GM12878 (cell line): ENCODE measurements at regions not wholly inside any gene's neighbourhood (a gene's known extent, or its start where the extent isn't known, plus 50 kb on each side); places are given as distances from the start of the nearest gene placed in this dataset.

ENCODE experiments used
- CHD4 ChIP-seq: fragments of 200-600 bp; sonication (generic); IDR thresholded peaks from 2 replicates; pipeline ENCODE4 v1.6.1; 2016; ENCODE audit warnings: mild to moderate bottlenecking
- CTCF ChIP-seq, 3 experiments: IDR thresholded peaks in 2 of 3; conservative IDR thresholded peaks in 1 of 3; 2 replicates each; pipeline ENCODE4 v1.5.1; 2011; ENCODE audit warnings: low read depth in 3 of 3, low read length in 3 of 3, mild to moderate bottlenecking in 3 of 3, control low read depth in 2 of 3, moderate library complexity in 2 of 3, inconsistent platforms in 1 of 3, mixed read lengths in 1 of 3; ENCODE audit not compliant: control insufficient read depth in 2 of 3, insufficient read depth in 1 of 3; ENCODE audit errors: extremely low read depth in 1 of 3
- HDAC2 ChIP-seq: fragments of 200-600 bp; sonication (generic); IDR thresholded peaks from 2 replicates; pipeline ENCODE4 v1.6.1; 2017
- JUNB ChIP-seq: IDR thresholded peaks from 2 replicates; pipeline ENCODE4 v1.6.1; 2016; ENCODE audit warnings: antibody characterized with exemption, mild to moderate bottlenecking
- MTA2 ChIP-seq: fragments of 450-650 bp; IDR thresholded peaks from 2 replicates; pipeline ENCODE4 v1.6.1; 2016; ENCODE audit warnings: low read depth, mild to moderate bottlenecking, moderate library complexity
- MTA3 ChIP-seq: IDR thresholded peaks from 2 replicates; pipeline ENCODE4 v1.6.1; 2012; ENCODE audit warnings: low read length, inconsistent platforms, borderline replicate concordance
- POLR2A ChIP-seq: IDR thresholded peaks from 2 replicates; pipeline ENCODE4 v1.6.1; 2011; ENCODE audit warnings: low read depth, mild to moderate bottlenecking, low read length
- POLR2AphosphoS5 ChIP-seq: IDR thresholded peaks from 2 replicates; pipeline ENCODE4 v1.6.1; 2011; ENCODE audit warnings: mild to moderate bottlenecking, low read length, inconsistent platforms
- RAD21 ChIP-seq: IDR thresholded peaks from 2 replicates; pipeline ENCODE4 v1.6.1; 2011; ENCODE audit warnings: mild to moderate bottlenecking, low read depth, low read length, moderate library complexity; ENCODE audit not compliant: insufficient read depth
- RFX5 ChIP-seq: IDR thresholded peaks from 2 replicates; pipeline ENCODE4 v1.6.1; 2011; ENCODE audit warnings: low read depth, low read length, improper control_type of control experiment
- SUZ12 ChIP-seq: fragments of 200-600 bp; sonication (generic); IDR thresholded peaks from one replicate; pipeline ENCODE4 v1.6.1; 2018; ENCODE audit warnings: antibody characterized with exemption, mild to moderate bottlenecking; ENCODE audit not compliant: unreplicated experiment
- TCF7 ChIP-seq: IDR thresholded peaks from 2 replicates; pipeline ENCODE4 v1.6.1; 2014; ENCODE audit warnings: antibody characterized with exemption, borderline replicate concordance
- USF2 ChIP-seq: IDR thresholded peaks from 2 replicates; pipeline ENCODE4 v1.6.1; 2011; ENCODE audit warnings: low read depth, low read length, improper control_type of control experiment, borderline replicate concordance
- TF ChIP-seq, protein P1 (sequence below): IDR thresholded peaks from 2 replicates; pipeline ENCODE4 v1.6.1; 2012; ENCODE audit warnings: low read depth, low read length, improper control_type of control experiment

DNA sequence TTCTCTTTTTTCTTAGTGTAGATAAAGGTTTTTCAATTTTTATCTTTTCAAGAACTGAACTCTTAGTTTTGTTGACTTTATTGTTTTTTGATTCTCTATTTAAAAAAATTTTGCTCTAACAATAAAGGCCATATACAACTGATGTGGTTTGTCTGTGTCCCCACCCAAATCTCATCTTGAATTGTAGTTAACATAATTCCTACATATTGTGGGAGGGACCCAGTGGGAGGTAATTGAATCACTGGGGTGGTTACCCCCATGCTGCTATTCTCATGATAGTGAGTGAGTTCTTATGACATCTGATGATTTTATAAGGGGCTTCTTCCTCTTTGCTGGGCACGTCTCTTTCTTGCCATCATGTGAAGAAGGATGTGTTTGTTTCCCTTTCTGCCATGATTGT lies 199.8 kb downstream of the DHX35 start:
- no peak for TF ChIP-seq POLR2A
- no peak for TF ChIP-seq TCF7
- TF ChIP-seq SUZ12: no peak
- no peak for TF ChIP-seq CTCF (IDR thresholded peaks at IDR 0.05 in 2 of 3, conservative IDR thresholded peaks at IDR 0.05 in 1 of 3; ENCODE audit: control insufficient read depth in 2 of 3, extremely low read depth in 1 of 3, insufficient read depth in 1 of 3, low read depth in 3 of 3, low read length in 3 of 3)
- no peak for TF ChIP-seq RAD21
- TF ChIP-seq POLR2AphosphoS5: no peak
- TF ChIP-seq, protein P1, sequence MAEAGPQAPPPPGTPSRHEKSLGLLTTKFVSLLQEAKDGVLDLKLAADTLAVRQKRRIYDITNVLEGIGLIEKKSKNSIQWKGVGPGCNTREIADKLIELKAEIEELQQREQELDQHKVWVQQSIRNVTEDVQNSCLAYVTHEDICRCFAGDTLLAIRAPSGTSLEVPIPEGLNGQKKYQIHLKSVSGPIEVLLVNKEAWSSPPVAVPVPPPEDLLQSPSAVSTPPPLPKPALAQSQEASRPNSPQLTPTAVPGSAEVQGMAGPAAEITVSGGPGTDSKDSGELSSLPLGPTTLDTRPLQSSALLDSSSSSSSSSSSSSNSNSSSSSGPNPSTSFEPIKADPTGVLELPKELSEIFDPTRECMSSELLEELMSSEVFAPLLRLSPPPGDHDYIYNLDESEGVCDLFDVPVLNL: no peak
- no peak for TF ChIP-seq MTA3
- TF ChIP-seq RFX5: no peak
- no peak for TF ChIP-seq CHD4
- TF ChIP-seq HDAC2: no peak
- TF ChIP-seq JUNB: no peak
- TF ChIP-seq USF2: no peak
- TF ChIP-seq MTA2: no peak
